MCF 10A (cell line): ENCODE measurements at regions not wholly inside any gene's neighbourhood (a gene's known extent, or its start where the extent isn't known, plus 50 kb on each side); places are given as distances from the start of the nearest gene placed in this dataset.

Experiments used
- BruUV-seq: library from RNA; stranded (reverse); fragments of 400-500 nt; replicated peaks from 2 replicates; lab custom pipeline; 2021; lab: Mats Ljungman, UMichigan
- CTCF ChIA-PET: fragments of 300-600 bp; sonication (Branson Sonifier 250); formaldehyde crosslinking; extraction: SDS; loops from one replicate; lab custom pipeline; 2021; ENCODE audit warnings: antibody characterized with exemption, inconsistent platforms; lab: Yijun Ruan, JAX
- POLR2A ChIA-PET: fragments of 300-600, 350-650 bp; sonication (Branson Sonifier 250); formaldehyde crosslinking; extraction: SDS; loops from one replicate; lab custom pipeline; 2020; ENCODE audit warnings: antibody characterized with exemption, inconsistent platforms; lab: Yijun Ruan, JAX
- DNase-seq: peaks from one replicate; pipeline ENCODE4 v3.0.0-alpha.2; 2018; ENCODE audit not compliant: unreplicated experiment
- H3K27ac Mint-ChIP-seq: one replicate; pipeline ENCODE4 v1.8.0; 2022; ENCODE audit warnings: mild to moderate bottlenecking, low read depth, mixed read lengths; ENCODE audit not compliant: unreplicated experiment
- H3K27me3 Mint-ChIP-seq: one replicate; pipeline ENCODE4 v1.8.0; 2022; ENCODE audit warnings: mixed read lengths; ENCODE audit not compliant: insufficient read depth, unreplicated experiment
- H3K36me3 Mint-ChIP-seq: one replicate; pipeline ENCODE4 v1.8.0; 2022; ENCODE audit warnings: mild to moderate bottlenecking, moderate library complexity, mixed read lengths; ENCODE audit not compliant: insufficient read depth, unreplicated experiment
- H3K4me1 Mint-ChIP-seq: one replicate; pipeline ENCODE4 v1.8.0; 2022; ENCODE audit warnings: mixed read lengths; ENCODE audit not compliant: insufficient read depth, unreplicated experiment
- H3K4me3 Mint-ChIP-seq: one replicate; pipeline ENCODE4 v1.8.0; 2022; ENCODE audit warnings: mild to moderate bottlenecking, moderate library complexity, mixed read lengths; ENCODE audit not compliant: unreplicated experiment
- H3K9me3 Mint-ChIP-seq: one replicate; pipeline ENCODE4 v1.8.0; 2022; ENCODE audit warnings: mixed read lengths; ENCODE audit not compliant: unreplicated experiment
- CTCF ChIP-seq: fragments of 200-600 bp; IDR thresholded peaks from one replicate; pipeline ENCODE4 v1.8.0; 2022; ENCODE audit warnings: antibody characterized with exemption, mild to moderate bottlenecking; ENCODE audit not compliant: unreplicated experiment
- intact Hi-C: fragments of 100-400 bp; cut with micrococcal nuclease; formaldehyde crosslinking; loops from 2 replicates; pipeline ENCODE4 v1.14.1; 2022

DNA sequence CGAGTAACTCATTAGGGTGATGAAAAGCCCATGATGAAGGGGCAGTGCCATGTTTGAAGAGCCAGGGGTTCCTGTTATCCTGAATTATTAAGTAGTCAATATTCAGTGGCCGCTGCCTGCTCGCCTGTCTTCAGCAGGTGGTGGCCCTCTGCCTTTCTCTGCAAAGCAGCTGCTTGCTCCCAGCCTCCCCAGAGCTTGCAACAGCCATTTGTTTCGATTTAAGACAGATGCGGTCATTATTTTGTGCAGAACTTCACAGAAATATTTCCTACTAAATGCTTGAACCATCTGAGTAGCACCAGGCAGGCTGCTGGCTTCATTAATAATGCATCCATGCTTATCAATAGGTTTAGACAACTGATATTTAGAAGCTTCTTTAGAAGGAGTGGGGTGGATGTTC is 104.3 kb upstream of the TTC29 start:
- Mint-ChIP-seq H3K27ac (peak overlapping the region; percentile 29), H3K9me3 (no peaks in the 10 kb centered on the region), H3K4me1 (peaks cover 11% of the 10 kb centered on the region), H3K27me3 (no peaks in the 10 kb centered on the region), H3K4me3 (peak overlapping the region; percentile 26), H3K36me3 (no peaks in the 10 kb centered on the region)
- BruUV-seq = no TSS peak
- CTCF ChIA-PET = interaction anchor here (0.7 to 1.8 kb wide), 7 partner anchors 25 to 311 kb away, joined by 3 to 9 read pairs (median 5); no protein-coding TSS in a partner anchor
- POLR2A ChIA-PET = interaction anchor here (0.6 to 2.6 kb wide), 10 partner anchors 12 to 567 kb away, joined by 3 to 12 read pairs (median 3); partner anchors contain the start of gene TMEM184C
- no peak for DNase-seq
- intact Hi-C loops = no loop called here
- TF ChIP-seq CTCF = no peak

GRCh38 chr4:147050356-147050765 is 104.7 kb upstream of the TTC29 start:
- no peak for TF ChIP-seq CTCF
- Mint-ChIP-seq H3K27me3 (no peaks in the 10 kb centered on the region), H3K27ac (peak overlapping the region; percentile 29), H3K36me3 (no peaks in the 10 kb centered on the region), H3K4me1 (peaks cover 13% of the 10 kb centered on the region), H3K9me3 (no peaks in the 10 kb centered on the region), H3K4me3 (peak overlapping the region; percentile 26)
- peak; percentile 80 for DNase-seq
- intact Hi-C loops = no loop called here
- POLR2A ChIA-PET = interaction anchor here (0.6 to 2.6 kb wide), 11 partner anchors 11 to 567 kb away, joined by 3 to 12 read pairs (median 3); partner anchors contain the start of gene TMEM184C
- BruUV-seq = no TSS peak
- CTCF ChIA-PET = interaction anchor here (0.6 to 1.8 kb wide), 7 partner anchors 25 to 450 kb away, joined by 3 to 9 read pairs (median 3); no protein-coding TSS in a partner anchor

DNA sequence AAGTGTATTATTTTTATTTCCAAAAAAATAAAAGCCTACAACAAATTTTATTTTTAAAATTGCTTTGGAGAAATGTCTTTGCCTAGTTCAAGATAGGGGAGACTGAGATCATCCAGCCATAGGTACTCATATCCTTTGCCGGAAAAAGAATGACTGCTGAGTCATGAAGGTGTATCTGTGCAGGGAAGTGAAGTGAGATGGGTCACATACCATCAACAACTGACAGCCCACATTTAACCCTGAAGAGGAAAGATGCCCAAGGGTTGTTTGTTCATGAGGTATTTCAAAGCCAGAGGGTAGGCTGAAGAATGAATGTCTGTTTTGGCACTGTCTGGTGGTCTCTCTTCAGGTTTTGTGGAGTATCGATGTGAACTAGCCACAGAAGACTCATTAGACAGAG is 106.7 kb upstream of the TTC29 start:
- intact Hi-C loops = no loop called here

More for the DNA sequence above, 106.7 kb upstream of the TTC29 start:
- Mint-ChIP-seq H3K4me3 (no peak overlapping the region), H3K9me3 (no peaks in the 10 kb centered on the region), H3K27ac (no peak overlapping the region), H3K4me1 (peaks cover 17% of the 10 kb centered on the region), H3K27me3 (no peaks in the 10 kb centered on the region), H3K36me3 (no peaks in the 10 kb centered on the region)
- TF ChIP-seq CTCF = no peak
- ChIA-PET POLR2A (no interaction called here), CTCF (interaction anchor here (1.5 kb wide), 1 partner anchor 33 kb away, joined by 4 read pairs; no protein-coding TSS in a partner anchor)
- DNase-seq = peak; percentile 46
- no TSS peak for BruUV-seq
